ENCODE measurements at regions not wholly inside any gene's neighbourhood (a gene's known extent, or its start where the extent isn't known, plus 50 kb on each side); places are given as distances from the start of the nearest gene placed in this dataset.

GRCh38 chr7:22936246-22936645 is 77.7 kb downstream of the HYCC1 start:
- DNase-seq (ENCODE audit: low spot score) = no peak
- CTCF ChIA-PET = interaction anchor here (0.7 kb wide), 1 partner anchor 351 kb away, joined by 3 read pairs; no protein-coding TSS in a partner anchor
- POLR2A ChIA-PET (ENCODE audit: low non-redundant PET) = no interaction called here
- no peak overlapping the region for H3K27ac ChIP-seq
- TF ChIP-seq CTCF (conservative IDR thresholded peaks at IDR 0.05; ENCODE audit: low read depth) = no peak

GRCh38 chr7:22935269-22935668 is 78.7 kb downstream of the HYCC1 start:
- ChIA-PET POLR2A (ENCODE audit: low non-redundant PET) (no interaction called here), CTCF (no interaction called here)
- no peak for DNase-seq (ENCODE audit: low spot score)
- no peak overlapping the region for H3K27ac ChIP-seq
- TF ChIP-seq CTCF (conservative IDR thresholded peaks at IDR 0.05; ENCODE audit: low read depth) = no peak

- TF ChIP-seq CTCF (conservative IDR thresholded peaks at IDR 0.05; ENCODE audit: low read depth) = no peak
- POLR2A ChIA-PET (ENCODE audit: low non-redundant PET) = no interaction called here
- DNase-seq (ENCODE audit: low spot score) = no peak
- CTCF ChIA-PET = no interaction called here
- no peak overlapping the region for H3K27ac ChIP-seq
These were observed 79.4 kb downstream of the HYCC1 start for GRCh38 chr7:22934473-22935065.

- no peak overlapping the region for H3K27ac ChIP-seq
- CTCF ChIA-PET = no interaction called here
- TF ChIP-seq CTCF (conservative IDR thresholded peaks at IDR 0.05; ENCODE audit: low read depth) = no peak
- no peak for DNase-seq (ENCODE audit: low spot score)
- POLR2A ChIA-PET (ENCODE audit: low non-redundant PET) = no interaction called here
These were observed 79.9 kb downstream of the HYCC1 start for GRCh38 chr7:22934023-22934422.

- ChIA-PET POLR2A (ENCODE audit: low non-redundant PET) (no interaction called here), CTCF (interaction anchor here (0.7 kb wide), 2 partner anchors 64 to 142 kb away, joined by 3 read pairs; no protein-coding TSS in a partner anchor)
- no peak for TF ChIP-seq CTCF (conservative IDR thresholded peaks at IDR 0.05; ENCODE audit: low read depth)
- H3K27ac ChIP-seq = no peak overlapping the region
- no peak for DNase-seq (ENCODE audit: low spot score)
These were observed 81.0 kb downstream of the HYCC1 start for GRCh38 chr7:22932896-22933295.

GRCh38 chr7:22931011-22931410 is 82.9 kb downstream of the HYCC1 start:
- POLR2A ChIA-PET (ENCODE audit: low non-redundant PET) = no interaction called here
- CTCF ChIA-PET = no interaction called here
- no peak overlapping the region for H3K27ac ChIP-seq
- no peak for TF ChIP-seq CTCF (conservative IDR thresholded peaks at IDR 0.05; ENCODE audit: low read depth)
- DNase-seq (ENCODE audit: low spot score) = no peak
